ENCODE measurements at regions not wholly inside any gene's neighbourhood (a gene's known extent, or its start where the extent isn't known, plus 50 kb on each side); places are given as distances from the start of the nearest gene placed in this dataset.
"Not testable (repeated sequence)": the region's sequence is repeated elsewhere in the genome, so short reads cannot be mapped to it uniquely, and the experiment has no call there.

DNA sequence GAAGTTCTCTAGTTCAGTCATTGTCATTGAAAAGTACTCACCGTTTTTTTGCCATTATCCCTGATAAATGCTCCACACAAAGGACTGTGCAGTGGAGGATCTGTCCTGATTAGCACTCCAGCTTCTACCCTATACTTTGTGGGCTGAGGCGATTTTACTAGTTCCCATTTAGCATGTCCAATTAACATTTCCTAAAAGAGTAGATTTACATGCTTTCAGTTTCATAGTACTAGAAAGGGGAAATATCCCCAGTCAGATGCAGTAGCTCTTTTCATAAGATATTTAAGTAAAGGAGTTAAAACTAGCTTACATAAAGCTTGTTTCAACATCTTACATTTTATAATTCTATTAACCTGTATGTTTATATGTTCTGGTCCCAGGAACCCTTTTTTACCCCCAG, 144.9 kb upstream of the APOOL start:
- DNase-seq (ENCODE audit: low spot score), result not testable (repeated sequence)

DNA sequence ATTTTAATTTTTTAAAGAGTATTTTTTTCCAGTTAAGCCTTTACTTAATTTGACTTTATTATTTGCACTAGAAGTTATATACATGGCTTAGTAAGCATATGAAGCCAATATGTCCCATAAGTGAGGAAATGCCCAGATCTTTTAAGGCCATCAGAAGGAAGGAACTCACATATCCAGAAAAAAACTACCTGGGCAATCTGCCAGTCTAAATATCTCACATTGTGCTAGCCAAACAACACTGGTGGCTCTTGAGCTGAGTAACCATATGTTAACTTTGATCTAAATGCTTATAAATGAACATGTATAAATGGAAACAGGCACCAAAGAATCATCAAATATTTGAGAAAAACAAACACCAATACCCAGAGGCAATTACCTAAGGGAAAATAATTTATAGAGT, 138.6 kb upstream of the APOOL start:
- no peak for DNase-seq (ENCODE audit: low spot score)

DNA sequence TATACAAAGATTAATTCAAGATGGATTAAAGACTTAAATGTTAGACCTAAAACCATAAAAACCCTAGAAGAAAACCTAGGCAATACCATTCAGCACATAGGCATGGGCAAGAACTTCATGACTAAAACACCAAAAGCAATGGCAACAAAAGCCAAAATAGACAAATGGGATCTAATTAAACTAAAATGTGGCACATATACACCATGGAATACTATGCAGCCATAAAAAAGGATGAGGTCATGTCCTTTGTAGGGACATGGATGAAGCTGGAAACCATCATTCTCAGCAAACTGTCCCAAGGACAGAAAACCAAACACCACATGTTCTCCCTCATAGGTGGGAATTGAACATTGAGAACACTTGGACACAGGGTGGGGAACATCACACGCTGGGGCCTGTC, 133.4 kb upstream of the APOOL start:
- not testable (repeated sequence) for DNase-seq (ENCODE audit: low spot score)

DNA sequence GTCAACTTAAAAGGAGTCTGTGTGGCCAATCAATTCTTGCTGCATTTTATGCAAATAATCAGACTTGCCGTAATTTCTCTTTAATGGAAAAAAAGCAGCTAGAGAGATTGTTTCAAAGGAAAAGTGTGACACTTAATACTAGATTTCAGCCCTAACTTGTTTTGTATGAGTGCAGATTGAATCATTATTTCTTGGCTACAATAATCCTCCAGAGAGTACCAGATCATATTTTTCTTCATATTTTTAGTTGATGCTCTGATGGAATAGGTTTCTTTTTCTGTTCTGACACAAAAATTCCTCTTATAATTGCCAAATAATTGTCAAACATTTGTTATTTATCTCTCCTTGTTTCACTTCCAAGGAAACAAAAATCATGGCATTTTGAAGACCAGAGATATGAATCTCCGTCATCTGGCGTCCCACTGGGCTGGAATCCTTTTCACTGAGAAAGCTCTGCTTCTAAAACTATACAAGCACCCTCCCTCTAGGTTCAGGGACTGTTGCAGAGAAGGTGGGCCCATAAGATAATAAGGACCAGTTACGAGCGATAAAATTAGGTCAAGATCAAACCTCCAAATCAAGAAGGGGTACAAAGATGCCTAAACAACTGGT, 131.4 kb upstream of the APOOL start:
- not testable (repeated sequence) for DNase-seq (ENCODE audit: low spot score)

DNA sequence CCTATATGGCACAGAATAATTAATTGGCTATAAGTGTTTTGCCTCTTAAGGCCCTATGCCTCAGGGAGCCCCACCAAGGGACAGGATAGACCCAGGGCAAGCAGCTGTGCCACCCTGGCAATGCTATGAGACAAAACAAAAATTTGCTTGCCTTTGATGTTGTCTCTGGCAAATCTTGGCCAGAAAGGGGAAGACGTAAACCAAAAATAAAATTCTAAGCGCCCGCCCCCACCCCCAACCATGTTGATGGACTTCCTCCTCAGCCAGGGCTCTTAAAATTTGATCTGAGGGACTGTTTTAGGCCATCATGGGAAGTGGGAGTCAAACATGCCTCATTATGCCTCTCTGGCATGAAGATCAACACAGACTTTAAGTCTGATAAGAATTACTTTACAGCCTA, 130.5 kb upstream of the APOOL start:
- DNase-seq (ENCODE audit: low spot score), result no peak

DNA sequence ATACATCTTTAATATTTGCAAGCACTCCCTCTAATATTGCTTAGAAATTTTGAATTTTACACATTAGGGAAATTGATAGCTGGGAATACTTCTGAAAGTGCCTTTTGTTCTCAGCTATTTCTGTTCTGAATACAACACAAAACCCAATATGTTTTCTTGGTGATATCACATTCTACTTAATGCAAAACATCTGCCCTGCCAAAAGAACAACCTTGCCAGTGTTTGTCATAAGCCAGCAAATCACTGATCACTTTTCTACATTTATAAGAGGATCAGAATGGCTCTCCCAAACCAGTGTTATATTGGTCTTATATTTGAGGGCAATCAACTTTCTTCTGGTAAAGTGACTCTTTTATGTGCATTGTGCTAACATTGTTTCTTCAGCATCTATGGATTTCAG, 126.8 kb upstream of the APOOL start:
- no peak for DNase-seq (ENCODE audit: low spot score)

DNA sequence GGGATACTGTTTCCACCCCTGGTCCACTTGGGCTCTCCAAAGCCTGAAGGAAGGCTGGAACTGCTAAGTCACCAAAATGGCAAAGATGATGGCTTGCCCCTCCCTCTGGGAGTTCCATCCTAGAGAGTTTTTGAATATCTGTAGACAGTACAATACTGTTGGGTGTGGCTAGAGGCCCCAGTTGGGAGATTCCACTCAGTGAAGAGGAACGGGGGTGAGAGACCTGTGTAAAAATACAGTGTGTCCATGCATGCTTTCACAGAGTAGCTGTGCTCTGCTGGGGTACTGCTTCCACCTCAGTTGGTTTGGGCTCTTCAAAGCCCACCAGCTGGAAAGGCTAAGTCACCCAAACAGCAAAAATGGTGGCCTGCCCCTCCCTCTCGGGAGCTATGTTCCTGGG, 109.8 kb upstream of the APOOL start:
- no peak for DNase-seq (ENCODE audit: low spot score)

DNA sequence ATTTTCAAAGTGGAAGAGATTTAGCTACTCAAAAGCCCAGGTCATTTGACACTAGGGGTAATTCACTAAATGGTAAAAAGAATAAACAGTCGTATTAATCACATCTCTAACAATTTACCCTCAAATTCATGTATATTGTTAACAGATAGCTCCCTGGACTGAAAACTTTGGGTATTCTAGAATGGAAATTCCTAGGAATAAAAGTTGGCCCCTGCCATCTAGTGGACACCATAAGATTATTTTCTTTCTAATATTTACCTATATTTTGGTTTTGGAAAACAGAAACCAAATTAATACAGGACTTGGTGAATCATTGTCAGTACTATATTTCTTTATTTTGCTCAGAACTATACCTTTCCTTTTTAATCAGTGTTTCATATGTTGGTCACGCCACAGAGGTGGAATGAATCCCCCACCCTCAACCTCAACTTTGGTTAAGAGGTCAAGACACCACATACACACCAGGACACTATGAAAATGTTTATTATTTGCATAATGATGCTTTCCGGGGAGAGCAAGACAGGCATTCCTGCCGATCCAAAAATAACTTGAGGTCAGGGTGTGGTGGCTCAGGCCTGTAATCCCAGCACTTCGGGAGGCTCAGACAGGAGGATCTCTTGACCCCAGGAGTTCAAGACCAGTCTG, 96.2 kb upstream of the APOOL start:
- peak; percentile 2 for DNase-seq (ENCODE audit: low spot score)

DNA sequence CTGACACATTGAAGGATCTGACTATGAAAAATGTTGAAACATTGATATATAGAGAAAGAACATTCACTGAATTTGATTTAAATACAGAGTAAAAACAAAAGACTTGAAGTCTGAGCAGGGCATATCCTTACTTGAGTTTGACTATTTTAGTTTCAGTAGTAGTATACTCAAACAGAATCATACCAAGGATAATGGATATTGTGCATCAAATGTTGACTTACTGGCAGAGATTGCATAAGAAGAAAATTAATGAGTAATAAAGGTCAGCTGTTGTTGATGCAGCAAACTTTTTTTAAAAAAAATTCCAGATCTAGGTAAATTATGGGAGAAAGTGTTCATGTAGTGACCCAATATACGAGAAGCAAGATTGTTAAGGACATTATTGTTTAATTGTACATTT, 94.5 kb upstream of the APOOL start:
- no peak for DNase-seq (ENCODE audit: low spot score)

DNA sequence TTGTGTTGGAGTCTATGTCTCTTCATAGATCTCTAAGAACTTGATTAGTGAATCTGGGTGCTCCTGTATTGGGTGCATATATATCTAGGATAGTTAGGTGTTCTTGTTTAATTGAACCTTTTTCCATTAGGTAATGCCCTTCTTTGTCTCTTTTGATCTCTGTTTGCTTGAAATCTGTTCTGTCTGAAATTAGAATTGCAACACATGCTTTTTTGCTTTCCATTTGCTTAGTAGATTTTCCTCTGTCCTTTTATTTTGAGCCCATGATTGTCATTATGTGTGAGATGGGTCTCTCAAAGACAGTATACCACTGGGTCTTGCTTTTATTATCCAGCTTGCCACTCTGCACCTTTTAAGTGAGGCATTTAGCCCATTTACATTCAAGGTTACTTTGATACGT, 79.1 kb upstream of the APOOL start:
- no peak for DNase-seq (ENCODE audit: low spot score)

DNA sequence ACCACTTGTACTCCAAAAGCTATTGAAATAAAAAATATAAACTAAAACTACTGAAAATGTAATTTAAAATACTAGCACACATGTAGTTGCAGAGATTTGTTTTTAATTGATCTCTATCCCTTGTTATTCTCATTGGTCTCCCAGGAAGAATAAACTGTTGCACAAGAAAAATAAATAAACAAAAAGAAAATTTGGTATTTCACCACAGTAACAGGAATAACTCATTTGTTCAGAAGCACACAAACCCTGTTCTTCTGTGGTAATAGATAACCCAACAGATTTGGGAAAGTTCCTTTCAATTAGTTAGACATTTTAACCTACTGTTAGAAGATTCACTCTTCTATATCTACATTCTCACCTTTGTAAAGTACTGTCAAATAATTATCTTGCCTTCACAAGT, 70.9 kb upstream of the APOOL start:
- DNase-seq (ENCODE audit: low spot score), result no peak

DNA sequence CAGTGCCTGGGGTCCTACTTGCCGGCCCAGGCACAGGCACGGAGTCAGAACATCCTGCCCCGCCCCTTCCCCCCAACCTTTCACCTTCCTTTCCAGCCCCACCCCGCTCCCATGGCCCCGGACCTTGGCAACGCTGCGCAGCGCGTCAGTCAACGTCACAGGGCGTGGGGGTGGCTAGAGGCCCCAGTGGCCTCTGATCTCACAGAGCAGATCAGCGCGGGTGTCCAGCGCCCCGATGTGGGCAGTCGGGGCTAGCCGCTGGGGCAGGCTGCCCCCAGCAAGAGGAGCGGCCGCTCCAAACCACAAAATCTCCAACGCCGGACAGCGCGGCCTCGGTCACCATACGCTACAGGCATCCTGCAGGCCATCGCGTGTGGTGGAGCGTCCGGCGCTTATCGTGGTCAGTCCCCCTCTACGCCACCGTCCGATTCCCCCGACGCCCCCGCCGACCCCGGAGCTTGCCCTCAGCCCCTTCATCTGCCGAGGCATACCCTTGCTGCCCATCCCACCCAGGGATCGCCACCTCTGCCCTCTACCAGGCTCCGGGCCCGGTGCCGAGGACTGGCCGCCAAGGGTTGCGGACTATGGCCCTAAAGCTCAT, 69.6 kb upstream of the APOOL start:
- no peak for DNase-seq (ENCODE audit: low spot score)
